ENCODE measurements at regions not wholly inside any gene's neighbourhood (a gene's known extent, or its start where the extent isn't known, plus 50 kb on each side); places are given as distances from the start of the nearest gene placed in this dataset.

DNA sequence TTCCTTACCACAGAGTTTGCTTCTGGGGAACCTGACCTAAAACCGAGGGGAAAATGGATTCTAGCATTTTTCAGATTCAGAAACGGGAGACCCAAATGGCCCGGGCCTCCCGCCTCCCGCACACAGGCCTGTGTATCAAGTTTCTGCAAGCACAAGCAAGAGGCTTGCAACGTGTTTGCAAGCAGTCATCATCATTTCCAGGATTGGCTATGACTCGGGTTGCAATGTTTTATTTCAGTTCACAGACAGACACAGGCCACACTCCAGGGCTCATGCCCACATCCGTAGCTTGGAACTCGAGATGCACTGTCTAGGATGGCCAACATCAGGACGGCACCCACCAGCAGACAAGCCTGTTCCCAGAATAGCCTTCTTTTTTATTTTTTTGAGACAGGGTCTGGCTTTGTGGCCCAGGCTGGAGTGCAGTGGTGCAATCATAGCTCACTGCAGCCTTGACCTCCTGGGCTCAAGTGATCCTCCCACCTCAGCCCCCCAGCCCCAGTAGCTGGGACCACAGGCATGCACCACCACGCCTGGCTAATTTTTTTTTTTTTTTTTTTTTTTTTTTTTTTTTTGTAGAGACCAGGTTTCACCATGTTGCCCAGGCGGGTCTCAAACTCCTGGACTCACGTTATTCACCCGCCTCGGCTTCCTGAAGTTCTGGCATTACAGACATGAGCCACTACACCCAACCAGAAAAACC lies 68.1 kb upstream of the FOXK1 start:
- DNase-seq, result peak; percentile 51

DNA sequence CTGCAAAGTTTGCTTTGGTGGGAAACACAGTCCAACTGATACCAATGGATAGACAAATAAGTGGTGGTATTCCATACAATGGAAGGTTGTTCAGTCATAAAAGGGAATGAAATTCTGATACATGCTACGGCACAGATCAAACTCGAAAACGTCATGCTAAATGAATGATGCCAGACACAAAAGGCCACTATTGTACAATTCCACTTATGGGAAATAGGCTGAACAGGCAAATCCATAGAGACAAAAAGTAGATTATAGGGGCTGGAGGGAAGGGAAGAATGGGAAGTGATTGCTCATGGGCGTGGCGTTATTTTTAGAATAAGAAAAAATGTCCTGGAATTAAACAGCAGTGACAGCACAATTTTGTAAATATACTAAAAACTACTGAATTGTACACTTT lies 66.0 kb upstream of the FOXK1 start:
- DNase-seq, result no peak

DNA sequence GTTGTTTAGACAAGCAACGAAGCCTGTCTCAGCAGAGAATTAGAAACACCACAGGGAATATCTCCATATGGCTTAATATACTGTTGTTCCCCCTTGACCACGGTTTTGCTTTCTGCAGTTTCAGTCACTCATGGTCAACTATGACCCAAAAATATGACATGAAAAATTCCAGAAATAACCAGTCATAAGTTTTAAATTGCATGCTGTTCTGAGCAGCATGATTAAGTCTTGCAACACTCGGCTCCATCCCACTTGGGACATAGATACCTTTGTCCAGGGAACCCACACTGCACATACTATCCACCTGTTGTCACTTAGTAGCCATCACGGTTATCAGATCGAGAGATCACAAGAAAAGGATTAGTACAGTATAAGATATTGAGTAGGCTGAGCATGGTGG lies 60.7 kb upstream of the FOXK1 start:
- DNase-seq, result no peak

DNA sequence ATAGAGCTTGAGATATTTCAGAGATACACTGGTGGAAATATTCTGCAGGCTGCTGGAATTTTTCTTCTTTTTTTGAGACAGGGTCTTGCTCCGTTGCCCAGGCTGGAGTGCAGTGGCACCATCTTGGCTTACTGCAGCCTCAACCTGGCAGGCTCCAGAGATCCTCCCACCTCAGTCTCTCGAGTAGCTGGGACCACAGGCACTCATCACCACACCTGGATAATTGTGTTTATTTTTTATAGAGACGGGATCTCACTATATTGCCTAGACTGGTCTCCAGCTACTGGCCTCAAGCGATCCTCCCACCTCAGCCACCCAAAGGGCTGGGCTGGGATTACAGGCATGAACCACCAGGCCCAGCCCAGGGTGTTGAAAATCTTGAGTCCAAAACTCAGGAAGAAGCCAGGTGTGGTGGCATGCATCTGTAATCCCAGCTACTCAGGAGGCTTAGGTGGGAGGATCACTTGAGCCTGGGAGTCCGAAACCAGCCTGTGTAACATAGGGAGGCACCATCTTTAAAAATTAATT lies 55.7 kb upstream of the FOXK1 start:
- no peak for DNase-seq

DNA sequence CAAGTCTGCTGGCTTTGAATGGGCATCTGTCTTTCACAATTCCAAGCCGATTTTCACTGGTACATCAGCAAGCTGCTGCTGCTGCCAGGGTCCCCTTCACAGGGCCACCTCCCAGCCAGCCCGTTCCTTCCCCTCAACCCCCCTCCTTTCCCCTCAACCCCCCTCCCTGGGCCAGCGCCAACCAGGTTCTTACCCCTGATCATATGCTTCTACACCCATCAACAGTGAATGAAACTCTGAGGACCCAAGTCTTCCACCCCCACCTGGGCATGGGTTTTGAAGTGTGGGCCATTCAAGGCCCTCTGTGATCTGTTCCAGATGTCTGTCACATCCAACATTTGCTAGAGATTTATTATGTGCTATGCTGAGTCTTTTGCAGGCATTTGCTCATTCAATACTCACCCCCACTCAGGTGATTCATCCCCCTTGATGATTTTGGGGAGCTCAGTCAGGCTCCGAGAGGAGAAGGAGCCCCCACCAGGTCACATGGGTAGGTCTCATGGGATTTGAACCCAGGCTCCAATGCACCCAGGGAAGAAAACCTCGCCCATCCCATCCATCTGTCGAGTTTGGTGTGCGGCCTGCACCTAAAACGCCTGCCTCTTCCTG lies 52.7 kb upstream of the FOXK1 start:
- no peak for DNase-seq

GRCh38 chr7:4631380-4632179 lies 50.5 kb upstream of the FOXK1 start:
- peak; percentile 85 for DNase-seq
